SK-N-SH treated with all-trans-retinoic acid at 6 μM for 48 hours (cell line): ENCODE measurements at regions not wholly inside any gene's neighbourhood (a gene's known extent, or its start where the extent isn't known, plus 50 kb on each side); places are given as distances from the start of the nearest gene placed in this dataset.

Source experiments
- CSRNP3 ChIP-seq: fragments of 250-450 bp; sonication (Bioruptor Pico); IDR thresholded peaks from 2 replicates; pipeline ENCODE4 v1.5.1; 2021; ENCODE audit warnings: mild to moderate bottlenecking, moderate library complexity
- ESRRG ChIP-seq: fragments of 250-450 bp; sonication (Bioruptor Pico); IDR thresholded peaks from 2 replicates; pipeline ENCODE4 v1.6.1; 2021; ENCODE audit warnings: mild to moderate bottlenecking
- GLIS3 ChIP-seq: fragments of 250-450 bp; sonication (Bioruptor Pico); IDR thresholded peaks from 2 replicates; pipeline ENCODE4 v1.5.0; 2020; ENCODE audit warnings: mild to moderate bottlenecking, moderate library complexity
- OSR1 ChIP-seq: fragments of 250-450 bp; sonication (Bioruptor Pico); IDR thresholded peaks from 2 replicates; pipeline ENCODE4 v1.8.0; 2022; ENCODE audit warnings: moderate library complexity, mild to moderate bottlenecking, inconsistent platforms
- PATZ1 ChIP-seq: fragments of 250-450 bp; sonication (Bioruptor Pico); IDR thresholded peaks from 2 replicates; pipeline ENCODE4 v1.8.0; 2020; ENCODE audit warnings: mild to moderate bottlenecking, moderate library complexity, borderline replicate concordance
- POU6F1 ChIP-seq: fragments of 250-450 bp; sonication (Bioruptor Pico); IDR thresholded peaks from 2 replicates; pipeline ENCODE4 v1.8.0; 2021; ENCODE audit warnings: low read depth, mild to moderate bottlenecking, moderate library complexity, borderline replicate concordance
- SNAI2 ChIP-seq: fragments of 250-450 bp; sonication (Bioruptor Pico); IDR thresholded peaks from 2 replicates; pipeline ENCODE4 v1.5.0; 2020; ENCODE audit warnings: mild to moderate bottlenecking, moderate library complexity
- ZFP3 ChIP-seq: fragments of 250-450 bp; sonication (Bioruptor Pico); IDR thresholded peaks from 2 replicates; pipeline ENCODE4 v1.5.0; 2020; ENCODE audit warnings: mild to moderate bottlenecking, moderate library complexity

- TF ChIP-seq OSR1 (CRISPR knock-in tag) (no peak), GLIS3 (no peak), PATZ1 (no peak), ZFP3 (CRISPR knock-in tag) (no peak), SNAI2 (CRISPR knock-in tag) (no peak), CSRNP3 (no peak), ESRRG (CRISPR knock-in tag) (no peak), POU6F1 (CRISPR knock-in tag) (no peak)
Observed at GRCh38 chr1:242877743-242878142, 353.2 kb upstream of the PLD5 start.
